ENCODE measurements at regions not wholly inside any gene's neighbourhood (a gene's known extent, or its start where the extent isn't known, plus 50 kb on each side); places are given as distances from the start of the nearest gene placed in this dataset.

- Mint-ChIP-seq H3K27me3 (no peaks in the 10 kb centered on the region), H3K4me1 (peaks cover 21 to 41% (median 29%) of the 10 kb centered on the region in 4 donors), H3K36me3 (no peaks in the 10 kb centered on the region), H3K4me3 (no peak overlapping the region), H3K9me3 (no peaks in the 10 kb centered on the region), H3K27ac (no peak overlapping the region)
- Histone ChIP-seq H3K9me3 (ENCODE audit: control insufficient read depth in 1 of 2, low read length in 2 of 2) (no peaks in the 10 kb centered on the region), H3K27ac (ENCODE audit: low read depth, low read length) (no peak overlapping the region), H3K4me1 (ENCODE audit: insufficient read depth, low read length) (peaks cover 24% of the 10 kb centered on the region), H3K27me3 (ENCODE audit: insufficient read depth, low read length) (no peaks in the 10 kb centered on the region), H3K4me3 (ENCODE audit: low read length in 2 of 2) (no peak overlapping the region), H3K36me3 (ENCODE audit: insufficient read depth, low read length) (no peaks in the 10 kb centered on the region)
- POLR2A ChIA-PET (ENCODE audit: partially characterized antibody), result no interaction called here
- DNase-seq, result no peak
- CTCF ChIA-PET (ENCODE audit: partially characterized antibody), result no interaction called here
- intact Hi-C loops (cut with micrococcal nuclease), result no loop called here
Measured at GRCh38 chr10:7473474-7473873, 62.6 kb upstream of the SFMBT2 start.

GRCh38 chr10:7471720-7472367, 61.0 kb upstream of the SFMBT2 start:
- Histone ChIP-seq H3K4me1 (ENCODE audit: insufficient read depth, low read length) (peaks cover 15% of the 10 kb centered on the region), H3K27ac (ENCODE audit: low read depth, low read length) (no peak overlapping the region), H3K4me3 (ENCODE audit: low read length in 2 of 2) (peak overlapping the region in 1 of 2 donors; percentile 39), H3K36me3 (ENCODE audit: insufficient read depth, low read length) (no peaks in the 10 kb centered on the region), H3K27me3 (ENCODE audit: insufficient read depth, low read length) (no peaks in the 10 kb centered on the region), H3K9me3 (ENCODE audit: control insufficient read depth in 1 of 2, low read length in 2 of 2) (no peaks in the 10 kb centered on the region)
- POLR2A ChIA-PET (ENCODE audit: partially characterized antibody), result interaction anchor here (1.1 to 2.2 kb wide), 3 partner anchors 8 to 13 kb away, joined by 3 to 11 read pairs (median 3); no protein-coding TSS in a partner anchor
- Mint-ChIP-seq H3K4me1 (peaks cover 16 to 30% (median 20%) of the 10 kb centered on the region in 4 donors), H3K36me3 (no peaks in the 10 kb centered on the region), H3K9me3 (no peaks in the 10 kb centered on the region), H3K27ac (peak overlapping the region; percentile 31 to 88 (median 81)), H3K27me3 (no peaks in the 10 kb centered on the region), H3K4me3 (peak overlapping the region; percentile 75 to 90 (median 87))
- CTCF ChIA-PET (ENCODE audit: partially characterized antibody), result no interaction called here
- intact Hi-C loops (cut with micrococcal nuclease), result loop anchor here (1.0 kb wide), 1 partner anchor 12 kb away; no protein-coding TSS in a partner anchor
- peak in 1 of 5 donors; percentile 10 for DNase-seq

- no peaks in the 10 kb centered on the region for H3K27me3 ChIP-seq (ENCODE audit: insufficient read depth, low read length)
- no peak overlapping the region for H3K4me3 ChIP-seq (ENCODE audit: low read length in 2 of 2)
- H3K9me3 Mint-ChIP-seq, result peaks cover 0 to 2% (median 0%) of the 10 kb centered on the region in 8 donors
- intact Hi-C loops (cut with micrococcal nuclease), result no loop called here
- H3K4me1 Mint-ChIP-seq, result peaks cover 16 to 30% (median 20%) of the 10 kb centered on the region in 4 donors
- no peaks in the 10 kb centered on the region for H3K9me3 ChIP-seq (ENCODE audit: control insufficient read depth in 1 of 2, low read length in 2 of 2)
- DNase-seq, result no peak
- H3K36me3 ChIP-seq (ENCODE audit: insufficient read depth, low read length), result no peaks in the 10 kb centered on the region
- ChIA-PET CTCF (ENCODE audit: partially characterized antibody) (interaction anchor here (1.1 kb wide), 1 partner anchor 55 kb away, joined by 3 read pairs; no protein-coding TSS in a partner anchor), POLR2A (ENCODE audit: partially characterized antibody) (interaction anchor here (1.1 kb wide), 1 partner anchor 13 kb away, joined by 3 read pairs; no protein-coding TSS in a partner anchor)
- H3K27ac ChIP-seq (ENCODE audit: low read depth, low read length), result no peak overlapping the region
- peak overlapping the region in 3 of 8 donors; percentile 8 to 22 (median 22) for H3K4me3 Mint-ChIP-seq
- H3K27ac Mint-ChIP-seq, result peak overlapping the region in 2 of 7 donors; percentile 1 to 37
- no peaks in the 10 kb centered on the region for H3K27me3 Mint-ChIP-seq
- peaks cover 15% of the 10 kb centered on the region for H3K4me1 ChIP-seq (ENCODE audit: insufficient read depth, low read length)
- no peaks in the 10 kb centered on the region for H3K36me3 Mint-ChIP-seq
Measured at GRCh38 chr10:7470371-7470770, 59.5 kb upstream of the SFMBT2 start.

GRCh38 chr10:7467031-7467667, 56.3 kb upstream of the SFMBT2 start:
- intact Hi-C loops (cut with micrococcal nuclease), result no loop called here
- no peaks in the 10 kb centered on the region for H3K36me3 Mint-ChIP-seq
- no peak overlapping the region for H3K4me3 Mint-ChIP-seq
- ChIA-PET POLR2A (ENCODE audit: partially characterized antibody) (no interaction called here), CTCF (ENCODE audit: partially characterized antibody) (no interaction called here)
- no peak overlapping the region for H3K27ac Mint-ChIP-seq
- Histone ChIP-seq H3K4me3 (ENCODE audit: low read length in 2 of 2) (no peak overlapping the region), H3K36me3 (ENCODE audit: insufficient read depth, low read length) (no peaks in the 10 kb centered on the region), H3K27me3 (ENCODE audit: insufficient read depth, low read length) (no peaks in the 10 kb centered on the region), H3K9me3 (ENCODE audit: control insufficient read depth in 1 of 2, low read length in 2 of 2) (no peaks in the 10 kb centered on the region), H3K27ac (ENCODE audit: low read depth, low read length) (no peak overlapping the region), H3K4me1 (ENCODE audit: insufficient read depth, low read length) (peaks cover 10% of the 10 kb centered on the region)
- no peak for DNase-seq
- H3K4me1 Mint-ChIP-seq, result peaks cover 12 to 23% (median 14%) of the 10 kb centered on the region in 4 donors
- H3K9me3 Mint-ChIP-seq, result peaks cover 0 to 2% (median 0%) of the 10 kb centered on the region in 8 donors
- H3K27me3 Mint-ChIP-seq, result no peaks in the 10 kb centered on the region

DNA sequence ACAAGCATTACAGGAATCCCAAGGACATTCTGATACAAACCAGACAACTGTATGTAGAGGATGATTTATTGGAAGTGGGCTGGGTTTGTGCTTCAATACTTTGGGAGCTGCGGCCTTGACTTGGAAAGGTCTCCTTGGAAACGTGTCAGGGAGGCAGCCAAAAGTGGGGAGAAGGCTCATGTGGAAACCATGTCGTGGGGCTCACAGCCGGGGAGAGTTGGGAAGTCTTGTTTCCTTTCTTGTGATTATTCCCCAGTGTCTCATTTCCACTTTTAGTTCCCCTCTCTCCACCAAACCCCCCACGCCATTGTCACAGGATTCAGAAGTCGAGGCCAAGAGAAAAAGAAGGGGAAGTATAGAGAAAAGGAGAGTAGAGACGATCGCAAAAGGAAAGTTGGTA, 53.9 kb upstream of the SFMBT2 start:
- intact Hi-C loops (cut with micrococcal nuclease), result no loop called here
- Histone ChIP-seq H3K27ac (ENCODE audit: low read depth, low read length) (no peak overlapping the region), H3K4me1 (ENCODE audit: insufficient read depth, low read length) (no peaks in the 10 kb centered on the region), H3K27me3 (ENCODE audit: insufficient read depth, low read length) (no peaks in the 10 kb centered on the region), H3K4me3 (ENCODE audit: low read length in 2 of 2) (no peak overlapping the region), H3K36me3 (ENCODE audit: insufficient read depth, low read length) (no peaks in the 10 kb centered on the region), H3K9me3 (ENCODE audit: control insufficient read depth in 1 of 2, low read length in 2 of 2) (no peaks in the 10 kb centered on the region)
- no peak for DNase-seq
- H3K27ac Mint-ChIP-seq, result no peak overlapping the region
- H3K4me3 Mint-ChIP-seq, result no peak overlapping the region
- CTCF ChIA-PET (ENCODE audit: partially characterized antibody), result no interaction called here
- H3K4me1 Mint-ChIP-seq, result peaks cover 0 to 2% (median 0%) of the 10 kb centered on the region in 4 donors
- no peaks in the 10 kb centered on the region for H3K36me3 Mint-ChIP-seq
- POLR2A ChIA-PET (ENCODE audit: partially characterized antibody), result no interaction called here
- no peaks in the 10 kb centered on the region for H3K27me3 Mint-ChIP-seq
- peaks cover 0 to 2% (median 0%) of the 10 kb centered on the region in 8 donors for H3K9me3 Mint-ChIP-seq

All from CD4-positive, alpha-beta memory T cell (primary cell).